SK-N-SH (cell line): ENCODE measurements at regions not wholly inside any gene's neighbourhood (a gene's known extent, or its start where the extent isn't known, plus 50 kb on each side); places are given as distances from the start of the nearest gene placed in this dataset.

ENCODE experiments used
- CTCF ChIA-PET: fragments of 300-600, 350-600 bp; formaldehyde crosslinking; extraction: SDS; loops from one replicate; lab custom pipeline; 2021; lab: Yijun Ruan, JAX
- POLR2A ChIA-PET: fragments of 350-600 bp; sonication (Branson Sonifier 250); formaldehyde crosslinking; extraction: SDS; loops from one replicate; lab custom pipeline; 2020; ENCODE audit warnings: antibody characterized with exemption, inconsistent platforms; lab: Yijun Ruan, JAX
- DNase-seq: peaks from one replicate; pipeline ENCODE4 v3.0.0; 2012
- H2AFZ ChIP-seq: fragments of 200-600 bp; sonication (generic); 2 replicates; pipeline ENCODE4 v1.8.1; 2016; ENCODE audit warnings: antibody characterized with exemption, mild to moderate bottlenecking, low read depth
- H3F3A ChIP-seq: fragments of 200-600 bp; sonication (generic); replicated peaks from 2 replicates; pipeline ENCODE3; 2016; ENCODE audit warnings: antibody characterized with exemption, mild to moderate bottlenecking; ENCODE audit not compliant: insufficient read depth
- H3K27ac ChIP-seq, 2 experiments: fragments of 200-500 bp in 1 of 2; fragments of 200-600 bp in 1 of 2; sonication (Bioruptor generic) in 1 of 2; sonication (generic), shearing (Covaris generic) in 1 of 2; 2 replicates each; pipeline versions ENCODE4 v1.5.1 to v1.6.1; 2014 to 2016; ENCODE audit warnings: low read depth in 2 of 2, inconsistent platforms in 1 of 2, low read length in 1 of 2, mild to moderate bottlenecking in 1 of 2, mixed read lengths in 1 of 2
- H3K27me3 ChIP-seq: fragments of 200-600 bp; sonication (generic), shearing (Covaris generic); 2 replicates; pipeline ENCODE4 v1.6.1; 2016; ENCODE audit warnings: mixed run types; ENCODE audit not compliant: insufficient read depth
- H3K36me3 ChIP-seq, 2 experiments: fragments of 200-500 bp in 1 of 2; fragments of 200-600 bp in 1 of 2; sonication (Bioruptor generic) in 1 of 2; sonication (generic) in 1 of 2; replicated peaks in 1 of 2; 2 replicates each; pipeline versions ENCODE3 to v1.5.1; 2014 to 2016; ENCODE audit warnings: low read length in 1 of 2, mild to moderate bottlenecking in 1 of 2; ENCODE audit not compliant: insufficient read depth in 2 of 2, control insufficient read depth in 1 of 2
- H3K4me1 ChIP-seq, 2 experiments: fragments of 200-500 bp in 1 of 2; fragments of 200-600 bp in 1 of 2; sonication (Bioruptor generic) in 1 of 2; sonication (generic), shearing (Covaris generic) in 1 of 2; 2 replicates each; pipeline versions ENCODE4 v1.5.1 to v1.6.1; 2014 to 2016; ENCODE audit warnings: low read depth in 1 of 2, low read length in 1 of 2, mixed run types in 1 of 2; ENCODE audit not compliant: insufficient read depth in 2 of 2, control insufficient read depth in 1 of 2
- H3K4me2 ChIP-seq: fragments of 200-600 bp; sonication (generic), shearing (Covaris generic); 2 replicates; pipeline ENCODE4 v1.6.1; 2017; ENCODE audit warnings: mixed run types
- H3K4me3 ChIP-seq, 2 experiments: fragments of 200-500 bp in 1 of 2; fragments of 200-600 bp in 1 of 2; sonication (Bioruptor generic) in 1 of 2; sonication (generic), shearing (Covaris generic) in 1 of 2; 2 replicates each; pipeline versions ENCODE4 v1.5.1 to v1.8.1; 2014 to 2016; ENCODE audit warnings: low read depth in 2 of 2, inconsistent platforms in 1 of 2, low read length in 1 of 2, mild to moderate bottlenecking in 1 of 2, mixed read lengths in 1 of 2, moderate library complexity in 1 of 2
- H3K79me2 ChIP-seq: fragments of 200-600 bp; sonication (generic); 2 replicates; pipeline ENCODE4 v1.8.1; 2017; ENCODE audit warnings: mild to moderate bottlenecking; ENCODE audit not compliant: insufficient read depth
- H3K9ac ChIP-seq: fragments of 200-600 bp; sonication (generic); 2 replicates; pipeline ENCODE4 v1.6.1; 2017; ENCODE audit warnings: mixed run types
- H3K9me2 ChIP-seq: fragments of 200-600 bp; sonication (generic); 2 replicates; pipeline ENCODE4 v1.6.1; 2017; ENCODE audit warnings: mixed run types
- H3K9me3 ChIP-seq: fragments of 200-600 bp; sonication (generic); 2 replicates; pipeline ENCODE4 v1.6.1; 2017; ENCODE audit warnings: mixed run types, mild to moderate bottlenecking, moderate library complexity
- H4K20me1 ChIP-seq: fragments of 200-600 bp; sonication (generic); 2 replicates; pipeline ENCODE4 v1.6.1; 2017; ENCODE audit warnings: mild to moderate bottlenecking, mixed run types; ENCODE audit not compliant: insufficient read depth
- CHD2 ChIP-seq: fragments of 150-350 bp; IDR thresholded peaks from 2 replicates; pipeline ENCODE4 v1.6.1; 2018; ENCODE audit warnings: low read length; ENCODE audit not compliant: partially characterized antibody
- EP300 ChIP-seq, 2 experiments: IDR thresholded peaks; 2 replicates each; pipeline versions ENCODE4 v1.4.0 to v1.6.1; 2012; ENCODE audit warnings: borderline replicate concordance in 1 of 2, low read depth in 1 of 2, low read length in 1 of 2
- EZH2phosphoT487 ChIP-seq: fragments of 200-600 bp; sonication (generic); IDR thresholded peaks from 2 replicates; pipeline ENCODE4 v1.6.1; 2017; ENCODE audit warnings: low read depth, mixed run types, mild to moderate bottlenecking, antibody characterized with exemption, moderate library complexity, borderline replicate concordance
- FOSL2 ChIP-seq: IDR thresholded peaks from 2 replicates; pipeline ENCODE4 v1.4.0; 2012; ENCODE audit warnings: low read depth, mild to moderate bottlenecking, moderate library complexity, borderline replicate concordance
- FOXJ3 ChIP-seq: sonication (generic); formaldehyde crosslinking; IDR thresholded peaks from 2 replicates; pipeline ENCODE4 v1.5.1; 2020; ENCODE audit warnings: mild to moderate bottlenecking, missing genetic modification reagents
- FOXM1 ChIP-seq: IDR thresholded peaks from 2 replicates; pipeline ENCODE4 v1.4.0; 2012; ENCODE audit warnings: low read depth, mild to moderate bottlenecking
- MXI1 ChIP-seq: IDR thresholded peaks from 2 replicates; pipeline ENCODE4 v1.6.1; 2012; ENCODE audit warnings: mild to moderate bottlenecking, low read depth, low read length, improper control_type of control experiment
- RAD21 ChIP-seq: IDR thresholded peaks from 2 replicates; pipeline ENCODE4 v1.6.1; 2012; ENCODE audit warnings: mild to moderate bottlenecking, low read length
- RFX5 ChIP-seq: IDR thresholded peaks from 2 replicates; pipeline ENCODE4 v1.6.1; 2012; ENCODE audit warnings: mild to moderate bottlenecking, improper control_type of control experiment, low read length
- RXRA ChIP-seq: IDR thresholded peaks from 2 replicates; pipeline ENCODE4 v1.4.0; 2012; ENCODE audit warnings: low read depth, mild to moderate bottlenecking, borderline replicate concordance
- SIN3A ChIP-seq: IDR thresholded peaks from 2 replicates; pipeline ENCODE4 v1.6.1; 2012; ENCODE audit warnings: low read depth, mild to moderate bottlenecking, low read length, moderate library complexity, borderline replicate concordance
- TAF1 ChIP-seq: IDR thresholded peaks from 2 replicates; pipeline ENCODE4 v1.6.1; 2012; ENCODE audit warnings: low read depth, mild to moderate bottlenecking, low read length, moderate library complexity, borderline replicate concordance
- TCF12 ChIP-seq: IDR thresholded peaks from 2 replicates; pipeline ENCODE4 v1.4.0; 2012
- TEAD4 ChIP-seq: IDR thresholded peaks from 2 replicates; pipeline ENCODE4 v1.4.0; 2012; ENCODE audit warnings: mild to moderate bottlenecking, borderline replicate concordance; ENCODE audit not compliant: insufficient read depth
- TF ChIP-seq, protein P1 (sequence below): IDR thresholded peaks from 2 replicates; pipeline ENCODE4 v1.6.1; 2012; ENCODE audit warnings: mild to moderate bottlenecking, low read depth, low read length, moderate library complexity
- TF ChIP-seq, protein P2 (sequence below): IDR thresholded peaks from 2 replicates; pipeline ENCODE4 v1.4.0; 2012; ENCODE audit warnings: low read depth
- TF ChIP-seq, protein P3 (sequence below): fragments of 150-350 bp; IDR thresholded peaks from 2 replicates; pipeline ENCODE4 v1.6.1; 2017; ENCODE audit warnings: antibody characterized with exemption, low read length, low read depth, borderline replicate concordance
- TF ChIP-seq, protein P4 (sequence below): IDR thresholded peaks from 2 replicates; pipeline ENCODE4 v1.4.0; 2012; ENCODE audit warnings: low read depth, borderline replicate concordance
- TF ChIP-seq, protein P5 (sequence below): fragments of 200-600 bp; sonication (generic); IDR thresholded peaks from 2 replicates; pipeline ENCODE4 v1.6.1; 2017; ENCODE audit warnings: antibody characterized with exemption, mild to moderate bottlenecking, moderate library complexity
- TF ChIP-seq, protein P6 (sequence below): IDR thresholded peaks from 2 replicates; pipeline ENCODE4 v1.4.0; 2012; ENCODE audit warnings: low read depth, borderline replicate concordance

DNA sequence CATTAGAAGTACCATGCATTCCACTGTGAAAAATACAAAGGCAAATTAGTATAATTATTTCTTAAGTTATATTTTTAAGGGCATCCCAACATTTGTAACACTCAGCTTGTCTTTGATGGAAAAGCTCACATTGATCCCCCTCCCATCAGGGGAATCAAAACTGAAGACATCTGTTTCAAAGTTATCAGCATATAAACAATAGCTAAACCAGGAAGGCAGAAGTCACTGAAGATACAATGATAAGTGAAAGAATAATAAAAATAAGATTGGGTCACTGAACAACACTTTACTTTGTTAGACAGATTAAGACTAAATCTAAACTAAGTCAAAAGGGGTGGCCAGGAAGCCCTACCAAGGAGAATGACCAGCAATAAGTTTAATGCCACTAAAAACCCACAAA lies 801.9 kb upstream of the ACO1 start:
- POLR2A ChIA-PET: no interaction called here

More for the DNA sequence above, 801.9 kb upstream of the ACO1 start:
- no peak for DNase-seq
- no peak for TF ChIP-seq RAD21
- no peak for TF ChIP-seq RXRA
- no peak for TF ChIP-seq TAF1
- TF ChIP-seq, protein P1, sequence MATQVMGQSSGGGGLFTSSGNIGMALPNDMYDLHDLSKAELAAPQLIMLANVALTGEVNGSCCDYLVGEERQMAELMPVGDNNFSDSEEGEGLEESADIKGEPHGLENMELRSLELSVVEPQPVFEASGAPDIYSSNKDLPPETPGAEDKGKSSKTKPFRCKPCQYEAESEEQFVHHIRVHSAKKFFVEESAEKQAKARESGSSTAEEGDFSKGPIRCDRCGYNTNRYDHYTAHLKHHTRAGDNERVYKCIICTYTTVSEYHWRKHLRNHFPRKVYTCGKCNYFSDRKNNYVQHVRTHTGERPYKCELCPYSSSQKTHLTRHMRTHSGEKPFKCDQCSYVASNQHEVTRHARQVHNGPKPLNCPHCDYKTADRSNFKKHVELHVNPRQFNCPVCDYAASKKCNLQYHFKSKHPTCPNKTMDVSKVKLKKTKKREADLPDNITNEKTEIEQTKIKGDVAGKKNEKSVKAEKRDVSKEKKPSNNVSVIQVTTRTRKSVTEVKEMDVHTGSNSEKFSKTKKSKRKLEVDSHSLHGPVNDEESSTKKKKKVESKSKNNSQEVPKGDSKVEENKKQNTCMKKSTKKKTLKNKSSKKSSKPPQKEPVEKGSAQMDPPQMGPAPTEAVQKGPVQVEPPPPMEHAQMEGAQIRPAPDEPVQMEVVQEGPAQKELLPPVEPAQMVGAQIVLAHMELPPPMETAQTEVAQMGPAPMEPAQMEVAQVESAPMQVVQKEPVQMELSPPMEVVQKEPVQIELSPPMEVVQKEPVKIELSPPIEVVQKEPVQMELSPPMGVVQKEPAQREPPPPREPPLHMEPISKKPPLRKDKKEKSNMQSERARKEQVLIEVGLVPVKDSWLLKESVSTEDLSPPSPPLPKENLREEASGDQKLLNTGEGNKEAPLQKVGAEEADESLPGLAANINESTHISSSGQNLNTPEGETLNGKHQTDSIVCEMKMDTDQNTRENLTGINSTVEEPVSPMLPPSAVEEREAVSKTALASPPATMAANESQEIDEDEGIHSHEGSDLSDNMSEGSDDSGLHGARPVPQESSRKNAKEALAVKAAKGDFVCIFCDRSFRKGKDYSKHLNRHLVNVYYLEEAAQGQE: no peak
- TF ChIP-seq, protein P2, sequence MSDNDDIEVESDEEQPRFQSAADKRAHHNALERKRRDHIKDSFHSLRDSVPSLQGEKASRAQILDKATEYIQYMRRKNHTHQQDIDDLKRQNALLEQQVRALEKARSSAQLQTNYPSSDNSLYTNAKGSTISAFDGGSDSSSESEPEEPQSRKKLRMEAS: no peak
- TF ChIP-seq TCF12: no peak
- no peak for TF ChIP-seq FOSL2
- TF ChIP-seq, protein P3, sequence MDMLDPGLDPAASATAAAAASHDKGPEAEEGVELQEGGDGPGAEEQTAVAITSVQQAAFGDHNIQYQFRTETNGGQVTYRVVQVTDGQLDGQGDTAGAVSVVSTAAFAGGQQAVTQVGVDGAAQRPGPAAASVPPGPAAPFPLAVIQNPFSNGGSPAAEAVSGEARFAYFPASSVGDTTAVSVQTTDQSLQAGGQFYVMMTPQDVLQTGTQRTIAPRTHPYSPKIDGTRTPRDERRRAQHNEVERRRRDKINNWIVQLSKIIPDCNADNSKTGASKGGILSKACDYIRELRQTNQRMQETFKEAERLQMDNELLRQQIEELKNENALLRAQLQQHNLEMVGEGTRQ: no peak
- TF ChIP-seq, protein P4, sequence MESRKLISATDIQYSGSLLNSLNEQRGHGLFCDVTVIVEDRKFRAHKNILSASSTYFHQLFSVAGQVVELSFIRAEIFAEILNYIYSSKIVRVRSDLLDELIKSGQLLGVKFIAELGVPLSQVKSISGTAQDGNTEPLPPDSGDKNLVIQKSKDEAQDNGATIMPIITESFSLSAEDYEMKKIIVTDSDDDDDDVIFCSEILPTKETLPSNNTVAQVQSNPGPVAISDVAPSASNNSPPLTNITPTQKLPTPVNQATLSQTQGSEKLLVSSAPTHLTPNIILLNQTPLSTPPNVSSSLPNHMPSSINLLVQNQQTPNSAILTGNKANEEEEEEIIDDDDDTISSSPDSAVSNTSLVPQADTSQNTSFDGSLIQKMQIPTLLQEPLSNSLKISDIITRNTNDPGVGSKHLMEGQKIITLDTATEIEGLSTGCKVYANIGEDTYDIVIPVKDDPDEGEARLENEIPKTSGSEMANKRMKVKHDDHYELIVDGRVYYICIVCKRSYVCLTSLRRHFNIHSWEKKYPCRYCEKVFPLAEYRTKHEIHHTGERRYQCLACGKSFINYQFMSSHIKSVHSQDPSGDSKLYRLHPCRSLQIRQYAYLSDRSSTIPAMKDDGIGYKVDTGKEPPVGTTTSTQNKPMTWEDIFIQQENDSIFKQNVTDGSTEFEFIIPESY: no peak
- no peak for TF ChIP-seq TEAD4
- TF ChIP-seq SIN3A: no peak
- no peak for TF ChIP-seq EP300 (IDR thresholded peaks at IDR 0.05; ENCODE audit: borderline replicate concordance in 1 of 2, low read depth in 1 of 2, low read length in 1 of 2)
- TF ChIP-seq, protein P5, sequence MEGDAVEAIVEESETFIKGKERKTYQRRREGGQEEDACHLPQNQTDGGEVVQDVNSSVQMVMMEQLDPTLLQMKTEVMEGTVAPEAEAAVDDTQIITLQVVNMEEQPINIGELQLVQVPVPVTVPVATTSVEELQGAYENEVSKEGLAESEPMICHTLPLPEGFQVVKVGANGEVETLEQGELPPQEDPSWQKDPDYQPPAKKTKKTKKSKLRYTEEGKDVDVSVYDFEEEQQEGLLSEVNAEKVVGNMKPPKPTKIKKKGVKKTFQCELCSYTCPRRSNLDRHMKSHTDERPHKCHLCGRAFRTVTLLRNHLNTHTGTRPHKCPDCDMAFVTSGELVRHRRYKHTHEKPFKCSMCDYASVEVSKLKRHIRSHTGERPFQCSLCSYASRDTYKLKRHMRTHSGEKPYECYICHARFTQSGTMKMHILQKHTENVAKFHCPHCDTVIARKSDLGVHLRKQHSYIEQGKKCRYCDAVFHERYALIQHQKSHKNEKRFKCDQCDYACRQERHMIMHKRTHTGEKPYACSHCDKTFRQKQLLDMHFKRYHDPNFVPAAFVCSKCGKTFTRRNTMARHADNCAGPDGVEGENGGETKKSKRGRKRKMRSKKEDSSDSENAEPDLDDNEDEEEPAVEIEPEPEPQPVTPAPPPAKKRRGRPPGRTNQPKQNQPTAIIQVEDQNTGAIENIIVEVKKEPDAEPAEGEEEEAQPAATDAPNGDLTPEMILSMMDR: no peak
- TF ChIP-seq CHD2: no peak
- TF ChIP-seq, protein P6, sequence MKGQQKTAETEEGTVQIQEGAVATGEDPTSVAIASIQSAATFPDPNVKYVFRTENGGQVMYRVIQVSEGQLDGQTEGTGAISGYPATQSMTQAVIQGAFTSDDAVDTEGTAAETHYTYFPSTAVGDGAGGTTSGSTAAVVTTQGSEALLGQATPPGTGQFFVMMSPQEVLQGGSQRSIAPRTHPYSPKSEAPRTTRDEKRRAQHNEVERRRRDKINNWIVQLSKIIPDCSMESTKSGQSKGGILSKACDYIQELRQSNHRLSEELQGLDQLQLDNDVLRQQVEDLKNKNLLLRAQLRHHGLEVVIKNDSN: no peak
- TF ChIP-seq FOXM1: no peak
- TF ChIP-seq FOXJ3 (CRISPR knock-in tag): no peak
- no peak for TF ChIP-seq RFX5
- no peak for TF ChIP-seq EZH2phosphoT487
- TF ChIP-seq MXI1: no peak
- no peaks in the 10 kb centered on the region for H3K36me3 ChIP-seq
- H3F3A ChIP-seq: no peaks in the 10 kb centered on the region
- no peak overlapping the region for H2AFZ ChIP-seq
- H3K79me2 ChIP-seq: no peaks in the 10 kb centered on the region
- H3K27ac ChIP-seq: no peak overlapping the region
- H4K20me1 ChIP-seq: no peaks in the 10 kb centered on the region
- H3K9ac ChIP-seq: no peak overlapping the region
- H3K4me1 ChIP-seq: peaks cover 0 to 3% of the 10 kb centered on the region in 2 experiments; a peak in 1 of 4 replicates
- no peak overlapping the region for H3K4me3 ChIP-seq
- no peaks in the 10 kb centered on the region for H3K9me2 ChIP-seq
- H3K9me3 ChIP-seq: no peaks in the 10 kb centered on the region
- CTCF ChIA-PET: interaction anchor here (1.0 kb wide), 1 partner anchor 10 kb away, joined by 3 read pairs; no protein-coding TSS in a partner anchor
- H3K4me2 ChIP-seq: no peak overlapping the region
- H3K27me3 ChIP-seq: no peaks in the 10 kb centered on the region
